ENCODE measurements at regions not wholly inside any gene's neighbourhood (a gene's known extent, or its start where the extent isn't known, plus 50 kb on each side); places are given as distances from the start of the nearest gene placed in this dataset.

GRCh38 chr5:166172597-166172996 is 2118.8 kb upstream of the WWC1 start:
- Mint-ChIP-seq H3K4me3 (no peak overlapping the region), H3K36me3 (ENCODE audit: low read depth) (no peaks in the 10 kb centered on the region), H3K27me3 (ENCODE audit: insufficient read depth) (no peaks in the 10 kb centered on the region), H3K4me1 (no peaks in the 10 kb centered on the region), H3K27ac (no peak overlapping the region), H3K9me3 (no peaks in the 10 kb centered on the region)
- H3K9me3 ChIP-seq (ENCODE audit: control insufficient read depth, low read length) = no peaks in the 10 kb centered on the region
- H3K4me3 ChIP-seq (ENCODE audit: low read length) = no peak overlapping the region
- TF ChIP-seq, protein P1, sequence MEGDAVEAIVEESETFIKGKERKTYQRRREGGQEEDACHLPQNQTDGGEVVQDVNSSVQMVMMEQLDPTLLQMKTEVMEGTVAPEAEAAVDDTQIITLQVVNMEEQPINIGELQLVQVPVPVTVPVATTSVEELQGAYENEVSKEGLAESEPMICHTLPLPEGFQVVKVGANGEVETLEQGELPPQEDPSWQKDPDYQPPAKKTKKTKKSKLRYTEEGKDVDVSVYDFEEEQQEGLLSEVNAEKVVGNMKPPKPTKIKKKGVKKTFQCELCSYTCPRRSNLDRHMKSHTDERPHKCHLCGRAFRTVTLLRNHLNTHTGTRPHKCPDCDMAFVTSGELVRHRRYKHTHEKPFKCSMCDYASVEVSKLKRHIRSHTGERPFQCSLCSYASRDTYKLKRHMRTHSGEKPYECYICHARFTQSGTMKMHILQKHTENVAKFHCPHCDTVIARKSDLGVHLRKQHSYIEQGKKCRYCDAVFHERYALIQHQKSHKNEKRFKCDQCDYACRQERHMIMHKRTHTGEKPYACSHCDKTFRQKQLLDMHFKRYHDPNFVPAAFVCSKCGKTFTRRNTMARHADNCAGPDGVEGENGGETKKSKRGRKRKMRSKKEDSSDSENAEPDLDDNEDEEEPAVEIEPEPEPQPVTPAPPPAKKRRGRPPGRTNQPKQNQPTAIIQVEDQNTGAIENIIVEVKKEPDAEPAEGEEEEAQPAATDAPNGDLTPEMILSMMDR (conservative IDR thresholded peaks at IDR 0.05) = no peak
- no peaks in the 10 kb centered on the region for H3K36me3 ChIP-seq (ENCODE audit: control insufficient read depth, insufficient read depth, low read length)
- no peak overlapping the region for H3K27ac ChIP-seq (ENCODE audit: low read depth, low read length)
- no peak for DNase-seq
- WGBS, 2 experiments (ENCODE audit: insufficient coverage in 1 of 2, insufficient read length in 1 of 2) = 86 to 87% methylated on average over 4 of the region's 4 CpGs
- no peaks in the 10 kb centered on the region for H3K4me1 ChIP-seq (ENCODE audit: control insufficient read depth, insufficient read depth, low read length)
- no peaks in the 10 kb centered on the region for H3K27me3 ChIP-seq (ENCODE audit: control insufficient read depth, insufficient read depth, low read length, poor library complexity, severe bottlenecking)
- H3K9ac ChIP-seq (ENCODE audit: extremely low read depth, low read length, poor library complexity, severe bottlenecking) = no peak overlapping the region

- Mint-ChIP-seq H3K36me3 (ENCODE audit: low read depth) (no peaks in the 10 kb centered on the region), H3K4me3 (no peak overlapping the region), H3K27me3 (ENCODE audit: insufficient read depth) (no peaks in the 10 kb centered on the region), H3K27ac (no peak overlapping the region), H3K4me1 (no peaks in the 10 kb centered on the region), H3K9me3 (no peaks in the 10 kb centered on the region)
- Histone ChIP-seq H3K27me3 (ENCODE audit: control insufficient read depth, insufficient read depth, low read length, poor library complexity, severe bottlenecking) (no peaks in the 10 kb centered on the region), H3K27ac (ENCODE audit: low read depth, low read length) (no peak overlapping the region), H3K36me3 (ENCODE audit: control insufficient read depth, insufficient read depth, low read length) (no peaks in the 10 kb centered on the region), H3K4me1 (ENCODE audit: control insufficient read depth, insufficient read depth, low read length) (no peaks in the 10 kb centered on the region), H3K4me3 (ENCODE audit: low read length) (no peak overlapping the region), H3K9ac (ENCODE audit: extremely low read depth, low read length, poor library complexity, severe bottlenecking) (no peak overlapping the region), H3K9me3 (ENCODE audit: control insufficient read depth, low read length) (no peaks in the 10 kb centered on the region)
- no peak for DNase-seq
- WGBS, 2 experiments (ENCODE audit: insufficient coverage in 1 of 2, insufficient read length in 1 of 2) = 66 to 84% methylated on average over 5 to 8 of the region's 8 CpGs
- TF ChIP-seq, protein P1 (conservative IDR thresholded peaks at IDR 0.05) = no peak
These were observed 2112.9 kb upstream of the WWC1 start for GRCh38 chr5:166178411-166179080.

- Histone ChIP-seq H3K27me3 (ENCODE audit: control insufficient read depth, insufficient read depth, low read length, poor library complexity, severe bottlenecking) (no peaks in the 10 kb centered on the region), H3K4me1 (ENCODE audit: control insufficient read depth, insufficient read depth, low read length) (no peaks in the 10 kb centered on the region), H3K4me3 (ENCODE audit: low read length) (no peak overlapping the region), H3K36me3 (ENCODE audit: control insufficient read depth, insufficient read depth, low read length) (no peaks in the 10 kb centered on the region), H3K9ac (ENCODE audit: extremely low read depth, low read length, poor library complexity, severe bottlenecking) (no peak overlapping the region), H3K9me3 (ENCODE audit: control insufficient read depth, low read length) (no peaks in the 10 kb centered on the region), H3K27ac (ENCODE audit: low read depth, low read length) (no peak overlapping the region)
- H3K36me3 Mint-ChIP-seq (ENCODE audit: low read depth) = no peaks in the 10 kb centered on the region
- DNase-seq = no peak
- H3K27ac Mint-ChIP-seq = no peak overlapping the region
- TF ChIP-seq, protein P1 (conservative IDR thresholded peaks at IDR 0.05) = no peak
- no peaks in the 10 kb centered on the region for H3K4me1 Mint-ChIP-seq
- WGBS, 2 experiments (ENCODE audit: insufficient coverage in 1 of 2, insufficient read length in 1 of 2) = 96 to 100% methylated on average over 5 to 10 of the region's 10 CpGs
- H3K4me3 Mint-ChIP-seq = no peak overlapping the region
- no peaks in the 10 kb centered on the region for H3K27me3 Mint-ChIP-seq (ENCODE audit: insufficient read depth)
- H3K9me3 Mint-ChIP-seq = no peaks in the 10 kb centered on the region
These were observed 2106.3 kb upstream of the WWC1 start for GRCh38 chr5:166185185-166185584.

Measured in endodermal cell (in vitro differentiated cells).